ENCODE measurements at regions not wholly inside any gene's neighbourhood (a gene's known extent, or its start where the extent isn't known, plus 50 kb on each side); places are given as distances from the start of the nearest gene placed in this dataset.
A peak's percentile ranks its signal among the peaks of the same experiment; 100 is the strongest.
"Not testable (repeated sequence)": the region's sequence is repeated elsewhere in the genome, so short reads cannot be mapped to it uniquely, and the experiment has no call there.

DNA sequence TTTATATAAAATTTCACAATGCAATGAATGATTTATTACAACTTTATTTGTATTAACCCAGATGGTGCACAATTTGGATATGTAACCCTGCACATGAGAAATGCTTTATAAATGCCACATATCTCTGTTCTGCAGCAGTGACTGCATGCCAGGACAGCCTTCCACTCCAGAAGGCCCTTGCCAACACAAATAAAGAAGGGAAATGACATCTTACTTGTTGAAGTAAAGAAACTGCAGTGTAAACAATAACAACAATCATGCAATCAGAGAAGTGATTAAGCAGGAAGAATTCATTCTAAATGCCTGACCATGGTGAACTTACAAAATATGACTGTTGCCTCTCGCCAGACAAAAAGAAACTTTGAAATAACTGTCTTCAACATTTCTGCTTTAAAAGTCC, 129.9 kb upstream of the CHST9 start:
- DNase-seq (ENCODE audit: low read depth): no peak
- H3K4me3 ChIP-seq (ENCODE audit: low read length): no peak overlapping the region
- TF ChIP-seq, protein P1, sequence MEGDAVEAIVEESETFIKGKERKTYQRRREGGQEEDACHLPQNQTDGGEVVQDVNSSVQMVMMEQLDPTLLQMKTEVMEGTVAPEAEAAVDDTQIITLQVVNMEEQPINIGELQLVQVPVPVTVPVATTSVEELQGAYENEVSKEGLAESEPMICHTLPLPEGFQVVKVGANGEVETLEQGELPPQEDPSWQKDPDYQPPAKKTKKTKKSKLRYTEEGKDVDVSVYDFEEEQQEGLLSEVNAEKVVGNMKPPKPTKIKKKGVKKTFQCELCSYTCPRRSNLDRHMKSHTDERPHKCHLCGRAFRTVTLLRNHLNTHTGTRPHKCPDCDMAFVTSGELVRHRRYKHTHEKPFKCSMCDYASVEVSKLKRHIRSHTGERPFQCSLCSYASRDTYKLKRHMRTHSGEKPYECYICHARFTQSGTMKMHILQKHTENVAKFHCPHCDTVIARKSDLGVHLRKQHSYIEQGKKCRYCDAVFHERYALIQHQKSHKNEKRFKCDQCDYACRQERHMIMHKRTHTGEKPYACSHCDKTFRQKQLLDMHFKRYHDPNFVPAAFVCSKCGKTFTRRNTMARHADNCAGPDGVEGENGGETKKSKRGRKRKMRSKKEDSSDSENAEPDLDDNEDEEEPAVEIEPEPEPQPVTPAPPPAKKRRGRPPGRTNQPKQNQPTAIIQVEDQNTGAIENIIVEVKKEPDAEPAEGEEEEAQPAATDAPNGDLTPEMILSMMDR (conservative IDR thresholded peaks at IDR 0.05; ENCODE audit: low read depth, low read length): no peak

DNA sequence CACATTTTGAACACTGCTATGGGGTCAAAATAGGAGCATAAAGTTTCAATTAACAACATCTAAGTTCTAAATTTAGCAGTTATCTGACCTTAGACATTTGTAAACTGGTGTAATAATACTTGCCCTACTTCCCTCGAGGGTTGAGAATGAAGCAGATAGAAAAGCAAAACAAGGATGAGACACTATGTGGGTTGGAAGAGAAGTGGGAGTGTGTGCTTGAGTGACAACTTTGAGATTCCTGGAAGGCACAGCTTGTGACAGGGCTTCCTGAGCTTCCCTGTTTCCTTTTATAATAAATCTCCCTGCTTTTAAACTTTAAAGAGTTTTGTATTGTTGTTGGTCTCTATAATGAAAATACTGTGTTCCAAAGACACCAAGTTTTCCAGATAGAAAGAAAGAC, 128.6 kb upstream of the CHST9 start:
- DNase-seq (ENCODE audit: low read depth): no peak
- TF ChIP-seq, protein P1 (conservative IDR thresholded peaks at IDR 0.05; ENCODE audit: low read depth, low read length): no peak
- H3K4me3 ChIP-seq (ENCODE audit: low read length): no peak overlapping the region

DNA sequence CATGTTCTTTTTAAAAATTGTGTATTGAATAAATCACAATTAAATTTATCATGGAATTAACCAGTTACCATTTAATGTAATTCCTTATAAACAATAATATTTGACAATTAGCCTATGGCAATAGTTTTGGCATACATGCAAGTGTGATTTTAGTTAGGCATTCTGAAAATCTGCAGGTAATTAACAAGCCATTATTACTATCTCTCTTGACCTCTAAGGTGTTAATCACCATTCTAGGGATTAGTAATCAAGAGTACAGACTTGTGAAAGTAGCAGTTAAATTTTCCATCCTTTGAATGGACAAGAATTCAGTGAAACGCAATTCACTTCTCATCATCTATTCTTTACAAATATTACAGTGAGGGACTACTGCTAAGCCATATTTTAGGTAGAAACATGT, 127.7 kb upstream of the CHST9 start:
- no peak overlapping the region for H3K4me3 ChIP-seq (ENCODE audit: low read length)
- TF ChIP-seq, protein P1 (conservative IDR thresholded peaks at IDR 0.05; ENCODE audit: low read depth, low read length): no peak
- DNase-seq (ENCODE audit: low read depth): no peak

DNA sequence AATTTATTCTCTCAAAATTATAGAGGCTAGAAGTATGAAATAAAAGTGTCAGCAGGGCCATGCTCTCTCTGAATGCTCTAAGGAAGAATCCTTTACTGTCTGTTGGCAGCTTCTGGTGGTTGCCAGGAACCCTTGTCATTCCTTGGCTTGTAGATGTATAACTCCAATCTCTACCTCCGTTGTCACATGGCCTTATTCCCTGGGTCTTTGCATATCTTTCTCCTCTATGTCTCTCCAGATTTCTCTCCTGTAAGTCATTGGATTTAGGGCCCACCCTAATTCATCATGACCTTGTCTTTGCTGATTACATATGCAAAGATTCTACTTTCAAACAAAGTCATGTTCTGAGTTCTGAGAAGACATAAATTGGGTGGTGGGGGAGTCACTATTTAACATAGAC, 127.0 kb upstream of the CHST9 start:
- H3K4me3 ChIP-seq (ENCODE audit: low read length): no peak overlapping the region
- no peak for DNase-seq (ENCODE audit: low read depth)
- TF ChIP-seq, protein P1 (conservative IDR thresholded peaks at IDR 0.05; ENCODE audit: low read depth, low read length): no peak

DNA sequence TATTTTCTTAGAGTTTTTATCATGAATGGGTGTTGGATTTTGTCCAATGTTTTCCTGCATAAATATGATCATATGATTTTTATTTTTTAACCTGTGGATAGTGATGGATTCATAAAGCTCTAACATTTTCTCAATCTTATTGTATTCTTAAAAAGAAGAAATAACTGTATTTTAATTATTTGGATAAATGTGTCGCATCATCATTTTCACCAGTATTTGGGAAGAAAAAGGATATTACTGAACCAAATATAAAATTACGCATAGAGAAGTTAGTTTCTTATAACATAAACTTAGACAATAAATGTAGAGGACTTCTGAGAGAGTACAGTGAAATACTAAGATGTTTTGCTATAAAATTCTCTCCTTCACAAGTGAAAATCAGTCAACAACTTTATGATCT, 126.0 kb upstream of the CHST9 start:
- TF ChIP-seq, protein P1 (conservative IDR thresholded peaks at IDR 0.05; ENCODE audit: low read depth, low read length): no peak

DNA sequence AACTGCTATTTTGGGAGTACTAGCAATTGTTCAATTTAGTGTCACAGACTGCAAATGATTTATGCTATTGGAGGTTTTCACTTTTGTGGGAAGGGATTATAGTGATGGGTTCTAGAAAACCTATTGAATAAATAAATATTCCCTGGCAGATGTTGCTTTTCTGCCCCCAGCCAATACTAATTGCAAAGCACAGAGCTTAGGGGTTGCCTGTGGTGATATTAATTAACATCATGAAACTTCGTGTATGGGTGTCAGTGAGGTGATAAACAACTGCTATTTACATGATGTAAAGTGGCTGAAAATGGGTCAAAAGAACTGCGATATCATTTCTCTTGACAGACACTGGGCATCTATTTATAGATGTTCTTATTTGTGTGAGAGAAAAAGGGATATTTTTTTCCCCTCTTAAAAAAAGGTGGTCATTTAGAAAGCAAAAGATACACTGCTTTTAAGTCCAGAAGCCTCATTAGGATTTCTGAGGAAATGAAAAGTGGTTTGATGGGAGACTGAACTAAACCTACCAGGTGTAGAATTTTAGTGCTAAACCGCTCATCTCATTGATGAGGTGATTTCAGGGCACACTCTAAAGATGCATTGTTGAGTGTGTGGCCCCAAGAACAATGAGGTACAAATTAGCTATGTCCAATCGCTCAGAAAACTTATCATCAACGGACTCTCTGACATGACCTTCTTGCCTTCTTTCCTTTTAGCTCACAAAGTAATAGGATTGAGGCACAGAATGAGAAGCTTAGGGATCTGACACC, 116.7 kb upstream of the CHST9 start:
- DNase-seq (ENCODE audit: low read depth): no peak
- TF ChIP-seq, protein P1 (conservative IDR thresholded peaks at IDR 0.05; ENCODE audit: low read depth, low read length): no peak
- H3K4me3 ChIP-seq (ENCODE audit: low read length): no peak overlapping the region

More for the DNA sequence above, 126.0 kb upstream of the CHST9 start:
- DNase-seq (ENCODE audit: low read depth): no peak
- H3K4me3 ChIP-seq (ENCODE audit: low read length): no peak overlapping the region

DNA sequence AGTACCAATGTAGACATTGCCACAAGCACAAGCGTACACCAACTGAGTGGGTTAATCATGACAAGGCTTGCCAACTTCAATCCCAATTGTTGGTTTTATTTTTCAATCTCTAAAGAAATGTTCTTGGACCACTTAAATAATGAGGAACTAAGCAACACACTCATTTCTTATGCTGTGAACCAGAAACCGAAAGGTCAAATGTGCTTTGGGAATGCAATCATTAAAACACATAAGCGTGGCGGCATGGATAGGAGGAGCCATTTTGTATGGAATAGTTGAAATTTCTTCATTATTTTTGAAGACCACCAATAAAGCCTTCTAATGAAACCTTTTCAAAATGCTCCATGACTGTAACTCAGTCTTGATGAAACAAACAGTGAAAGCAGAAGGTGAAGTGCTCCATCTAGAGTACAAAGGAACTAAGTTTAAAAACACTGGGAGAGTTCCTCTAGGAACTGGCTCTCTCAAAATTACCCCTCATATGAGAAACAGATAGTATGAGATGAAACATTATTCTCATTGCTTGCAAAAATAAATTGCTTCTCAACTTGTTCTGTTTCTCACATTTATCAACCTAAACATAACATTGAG, 113.2 kb upstream of the CHST9 start:
- no peak overlapping the region for H3K4me3 ChIP-seq (ENCODE audit: low read length)
- TF ChIP-seq, protein P1 (conservative IDR thresholded peaks at IDR 0.05; ENCODE audit: low read depth, low read length): peak; percentile 42
- DNase-seq (ENCODE audit: low read depth): no peak

DNA sequence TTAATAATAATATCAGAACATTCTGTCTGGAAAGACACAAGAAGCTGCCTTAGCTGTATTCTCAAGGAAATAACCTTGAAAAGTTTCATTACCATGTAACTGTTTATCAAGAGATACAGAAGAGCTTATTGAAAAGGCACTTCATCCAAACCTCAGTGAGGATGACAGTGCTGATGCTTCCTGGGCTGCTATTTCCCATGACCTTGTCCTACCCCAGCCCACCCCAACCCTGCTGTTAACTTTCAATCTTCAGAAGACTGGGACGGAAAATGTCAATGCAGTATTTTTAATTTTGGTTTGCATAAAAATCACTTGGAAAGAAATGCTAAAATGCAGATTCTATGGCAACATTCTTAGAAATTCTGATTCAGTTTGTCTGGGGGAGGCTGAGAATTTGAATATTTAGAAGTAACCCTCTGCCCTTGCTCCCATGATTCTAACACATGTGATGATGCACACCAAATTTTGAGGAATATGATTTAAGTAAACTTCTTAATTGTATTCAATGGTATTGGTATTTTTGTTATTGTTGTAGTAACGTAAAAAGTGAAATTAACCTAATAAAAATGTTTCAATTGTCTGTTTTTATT, 101.0 kb upstream of the CHST9 start:
- not testable (repeated sequence) for H3K4me3 ChIP-seq (ENCODE audit: low read length); DNase-seq (ENCODE audit: low read depth)

Data from retinal pigment epithelial cell (primary cell).